GM12864 (cell line): ENCODE measurements at regions not wholly inside any gene's neighbourhood (a gene's known extent, or its start where the extent isn't known, plus 50 kb on each side); places are given as distances from the start of the nearest gene placed in this dataset.

ENCODE experiments used
- DNase-seq: peaks from one replicate; pipeline ENCODE4 v3.0.0-alpha.2; 2011; ENCODE audit warnings: low read depth
- H3K4me3 ChIP-seq: 2 replicates; pipeline ENCODE4 v1.5.1; 2011; ENCODE audit warnings: mild to moderate bottlenecking, low read depth, low read length, control low read depth
- CTCF ChIP-seq: IDR thresholded peaks from 2 replicates; pipeline ENCODE4 v1.5.1; 2011; ENCODE audit warnings: low read depth, mild to moderate bottlenecking, moderate library complexity, low read length, control low read depth, inconsistent platforms; ENCODE audit errors: missing control alignments

- no peak for TF ChIP-seq CTCF
These were observed 1173.6 kb downstream of the OTOL1 start for GRCh38 chr3:162670181-162670580.

GRCh38 chr3:162677475-162677874 is 1180.9 kb downstream of the OTOL1 start:
- TF ChIP-seq CTCF: no peak
- H3K4me3 ChIP-seq: no peak overlapping the region
- no peak for DNase-seq

More at GRCh38 chr3:162670181-162670580, 1173.6 kb downstream of the OTOL1 start:
- H3K4me3 ChIP-seq: no peak overlapping the region
- DNase-seq: no peak

GRCh38 chr3:162678941-162679340 is 1182.3 kb downstream of the OTOL1 start:
- H3K4me3 ChIP-seq: no peak overlapping the region
- no peak for TF ChIP-seq CTCF
- no peak for DNase-seq

GRCh38 chr3:162684260-162684659 is 1187.7 kb downstream of the OTOL1 start:
- DNase-seq: no peak
- no peak overlapping the region for H3K4me3 ChIP-seq
- TF ChIP-seq CTCF: no peak

GRCh38 chr3:162699291-162699690 is 1202.7 kb downstream of the OTOL1 start:
- no peak for TF ChIP-seq CTCF
- no peak for DNase-seq
- H3K4me3 ChIP-seq: no peak overlapping the region

- no peak overlapping the region for H3K4me3 ChIP-seq
- TF ChIP-seq CTCF: no peak
- no peak for DNase-seq
These were observed 1204.6 kb downstream of the OTOL1 start for GRCh38 chr3:162701211-162701610.

- no peak for DNase-seq
- H3K4me3 ChIP-seq: no peak overlapping the region
- no peak for TF ChIP-seq CTCF
These were observed 1206.3 kb downstream of the OTOL1 start for GRCh38 chr3:162702768-162703385.
